Stimulated activated CD8-positive, alpha-beta memory T cell treated with anti-CD3 and anti-CD28 coated beads, Interleukin-12 subunit alpha, Interleukin-12 subunit beta, amount 100 ng/mL, for 24 hours (primary cell): ENCODE measurements at regions not wholly inside any gene's neighbourhood (a gene's known extent, or its start where the extent isn't known, plus 50 kb on each side); places are given as distances from the start of the nearest gene placed in this dataset.

Experiments used
- DNase-seq: peaks from one replicate; pipeline ENCODE4 v3.0.0-alpha.2; 2020; ENCODE audit errors: extremely low read depth

- DNase-seq: no peak
Observed at GRCh38 chr3:67882981-67883380, 228.6 kb upstream of the SUCLG2 start.

- DNase-seq: no peak
Observed at GRCh38 chr3:67876261-67876660, 221.8 kb upstream of the SUCLG2 start.

GRCh38 chr3:67875858-67876257, 221.4 kb upstream of the SUCLG2 start:
- no peak for DNase-seq

- DNase-seq: no peak
Observed at GRCh38 chr3:67875338-67875737, 220.9 kb upstream of the SUCLG2 start.

- no peak for DNase-seq
Observed at GRCh38 chr3:67870477-67870876, 216.1 kb upstream of the SUCLG2 start.

- DNase-seq: no peak
Observed at GRCh38 chr3:67866571-67866970, 212.2 kb upstream of the SUCLG2 start.

- DNase-seq: no peak
Observed at GRCh38 chr3:67864587-67865183, 210.3 kb upstream of the SUCLG2 start.

- no peak for DNase-seq
Observed at GRCh38 chr3:67863869-67864268, 209.5 kb upstream of the SUCLG2 start.

GRCh38 chr3:67860429-67860828, 206.0 kb upstream of the SUCLG2 start:
- DNase-seq: no peak

- DNase-seq: no peak
Observed at GRCh38 chr3:67858492-67858891, 204.1 kb upstream of the SUCLG2 start.

GRCh38 chr3:67856718-67857117, 202.3 kb upstream of the SUCLG2 start:
- no peak for DNase-seq

- no peak for DNase-seq
Observed at GRCh38 chr3:67854663-67855062, 200.3 kb upstream of the SUCLG2 start.

- DNase-seq: no peak
Observed at GRCh38 chr3:67853520-67853919, 199.1 kb upstream of the SUCLG2 start.

- DNase-seq: no peak
Observed at GRCh38 chr3:67848299-67848698, 193.9 kb upstream of the SUCLG2 start.

GRCh38 chr3:67846166-67846565, 191.8 kb upstream of the SUCLG2 start:
- no peak for DNase-seq

- DNase-seq: no peak
Observed at GRCh38 chr3:67832817-67833216, 178.4 kb upstream of the SUCLG2 start.

- DNase-seq: no peak
Observed at GRCh38 chr3:67831262-67831661, 176.8 kb upstream of the SUCLG2 start.

GRCh38 chr3:67828486-67829010, 174.1 kb upstream of the SUCLG2 start:
- no peak for DNase-seq

GRCh38 chr3:67821135-67821534, 166.7 kb upstream of the SUCLG2 start:
- no peak for DNase-seq

GRCh38 chr3:67819447-67819846, 165.0 kb upstream of the SUCLG2 start:
- no peak for DNase-seq

- no peak for DNase-seq
Observed at GRCh38 chr3:67809370-67809935, 155.0 kb upstream of the SUCLG2 start.

- DNase-seq: no peak
Observed at GRCh38 chr3:67808906-67809305, 154.5 kb upstream of the SUCLG2 start.

- no peak for DNase-seq
Observed at GRCh38 chr3:67804578-67804977, 150.2 kb upstream of the SUCLG2 start.

GRCh38 chr3:67804089-67804488, 149.7 kb upstream of the SUCLG2 start:
- no peak for DNase-seq
